HG02571 (cell line): ENCODE measurements at regions not wholly inside any gene's neighbourhood (a gene's known extent, or its start where the extent isn't known, plus 50 kb on each side); places are given as distances from the start of the nearest gene placed in this dataset.
"Not testable (repeated sequence)": the region's sequence is repeated elsewhere in the genome, so short reads cannot be mapped to it uniquely, and the experiment has no call there.

Experiments
- ATAC-seq: cut with Tn5 transposase; IDR thresholded peaks from one replicate; pipeline ENCODE4 v1.9.1; 2021; ENCODE audit warnings: mild to moderate bottlenecking, moderate library complexity; ENCODE audit not compliant: unreplicated experiment

DNA sequence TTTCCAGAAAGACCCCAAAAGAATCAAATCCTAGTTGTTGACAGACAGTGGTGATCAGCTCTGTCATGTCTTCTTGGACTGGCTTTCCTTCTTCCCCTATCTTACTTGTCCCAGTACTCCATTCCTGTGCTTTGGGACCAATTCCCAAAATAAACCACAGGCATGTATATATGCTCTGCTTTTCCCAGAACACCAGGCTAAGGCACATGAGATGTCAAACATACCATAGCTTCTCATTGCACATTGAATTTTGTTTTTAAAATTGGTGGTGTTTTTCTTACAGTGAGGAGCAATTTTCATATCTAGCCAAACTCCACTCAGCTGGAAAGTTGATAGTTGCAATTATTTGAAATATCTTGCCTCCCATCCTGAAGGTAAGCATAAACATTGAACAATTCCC lies 88.9 kb upstream of the RGPD4 start:
- no peak for ATAC-seq

DNA sequence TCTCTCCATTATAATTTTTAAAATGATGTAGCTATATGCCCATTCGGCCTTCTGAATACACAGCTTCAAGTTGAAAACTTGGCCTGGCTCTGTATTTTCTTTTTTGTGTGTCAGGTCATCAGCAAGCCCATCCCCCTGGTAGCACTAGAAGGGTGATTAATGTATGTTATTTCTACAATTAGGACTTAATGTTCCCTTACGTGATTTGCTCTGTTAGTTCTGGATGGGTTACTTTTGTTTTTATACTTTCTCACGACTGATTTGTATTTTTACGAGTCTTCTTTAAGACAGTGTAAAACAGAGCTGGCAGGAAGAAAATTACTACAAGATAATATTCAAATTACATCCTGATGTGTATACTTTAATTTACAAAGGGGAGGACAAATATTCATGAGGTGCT lies 88.4 kb upstream of the RGPD4 start:
- no peak for ATAC-seq

DNA sequence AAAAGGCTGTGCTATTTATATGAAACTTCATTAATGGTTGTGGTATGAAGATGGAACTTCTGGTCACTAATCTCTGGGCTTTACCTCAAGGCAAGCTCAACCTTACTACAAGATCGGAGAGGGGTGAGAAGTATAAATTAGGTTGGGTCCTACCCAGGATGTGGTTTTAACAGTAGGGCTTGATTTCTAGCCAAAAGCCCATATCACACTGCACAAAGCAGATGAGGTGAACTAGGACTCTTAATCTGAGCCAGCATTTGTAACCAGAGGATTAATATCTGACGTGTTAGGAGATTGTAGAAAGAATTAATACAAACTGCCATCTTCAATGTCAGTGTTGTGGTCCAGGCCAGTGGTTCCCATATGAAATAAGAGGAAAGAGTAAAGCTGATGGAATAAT lies 86.4 kb upstream of the RGPD4 start:
- no peak for ATAC-seq

DNA sequence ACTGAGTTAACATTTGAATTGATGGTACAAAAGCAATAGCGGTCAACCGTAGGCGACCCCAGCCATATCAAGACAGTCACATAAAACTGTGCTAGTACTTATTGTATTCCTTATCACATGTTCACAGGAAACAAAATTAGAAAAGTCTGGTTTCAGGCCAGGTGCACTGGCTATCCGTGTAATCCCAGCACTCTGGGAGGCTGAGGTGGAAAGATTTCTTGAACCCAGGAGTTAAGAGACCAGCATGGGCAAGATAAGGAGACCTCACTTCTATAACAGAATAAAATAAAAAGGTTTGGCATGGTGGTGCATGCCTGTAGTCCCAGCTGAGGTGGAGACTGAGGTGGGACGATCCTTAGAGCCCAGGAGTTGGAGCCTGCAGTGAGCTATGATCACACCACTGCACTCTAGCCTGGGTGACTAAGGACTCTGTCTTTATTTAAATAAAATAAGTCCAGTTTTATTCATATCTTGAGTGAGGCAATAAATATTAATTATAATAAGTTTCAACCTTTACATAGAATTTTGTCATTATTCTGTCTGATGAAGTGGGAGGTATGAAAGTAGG lies 84.1 kb upstream of the RGPD4 start:
- ATAC-seq, result no peak

DNA sequence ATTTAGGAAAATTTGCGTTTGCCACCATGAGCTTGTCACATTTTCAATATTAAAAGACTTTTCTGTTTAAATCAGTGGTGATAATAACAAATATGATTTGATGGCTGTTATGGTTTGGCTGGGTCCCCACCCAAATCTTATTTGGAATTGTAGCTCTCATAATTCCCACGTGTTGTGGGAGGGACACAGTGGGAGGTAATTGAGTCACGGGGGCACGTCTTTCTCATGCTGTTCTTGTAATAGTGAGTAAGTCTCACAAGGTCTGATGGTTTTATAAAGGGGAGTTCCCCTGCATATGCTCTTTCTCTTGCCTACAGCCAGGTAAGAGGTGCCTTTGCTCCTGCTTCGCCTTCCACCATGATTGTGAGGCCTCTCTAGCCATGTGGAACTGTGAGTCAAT lies 83.4 kb upstream of the RGPD4 start:
- ATAC-seq, result no peak

DNA sequence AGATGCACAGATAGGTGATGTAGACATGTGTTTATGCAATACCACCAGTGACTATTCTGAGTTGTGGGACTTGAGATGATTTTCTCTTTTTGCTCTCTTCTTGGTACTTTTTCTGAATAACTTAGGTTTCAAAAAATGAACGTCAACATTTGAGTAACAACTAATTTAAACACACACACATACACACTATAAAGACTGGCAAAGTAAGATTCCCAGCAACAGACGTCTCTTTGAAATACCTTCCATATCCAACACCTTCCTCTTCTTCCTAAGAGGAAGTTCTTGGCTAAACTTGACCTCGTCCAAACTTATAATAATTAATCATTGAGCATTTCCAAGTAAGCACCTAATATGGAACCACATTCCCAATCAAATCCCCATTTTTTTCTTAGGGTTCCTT lies 81.6 kb upstream of the RGPD4 start:
- no peak for ATAC-seq

DNA sequence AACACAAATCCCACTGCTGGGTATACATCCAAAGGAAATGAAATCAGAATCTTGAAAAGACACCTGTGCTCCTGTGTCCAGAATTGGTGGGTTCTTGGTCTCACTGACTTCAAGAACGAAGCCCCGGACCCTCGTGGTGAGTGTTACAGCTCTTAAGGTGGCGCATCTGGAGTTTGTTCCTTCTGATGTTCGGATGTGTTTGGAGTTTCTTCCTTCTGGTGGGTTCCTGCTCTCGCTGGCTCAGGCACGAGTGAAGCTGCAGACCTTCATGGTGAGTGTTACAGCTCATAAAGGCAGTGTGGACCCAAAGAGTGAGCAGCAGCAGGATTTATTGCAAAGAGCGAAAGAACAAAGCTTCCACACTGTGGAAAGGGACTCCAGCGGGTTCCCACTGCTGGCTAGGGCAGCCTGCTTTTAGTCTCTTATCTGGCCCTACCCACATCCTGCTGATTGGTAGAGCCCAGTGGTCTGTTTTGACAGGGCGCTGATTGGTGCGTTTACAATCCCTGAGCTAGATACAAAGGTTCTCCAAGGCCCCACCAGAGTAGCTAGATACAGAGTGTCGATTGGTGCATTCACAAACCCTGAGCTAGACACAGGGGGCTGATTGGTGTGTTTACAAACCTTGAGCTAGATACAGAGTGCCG lies 80.0 kb upstream of the RGPD4 start:
- ATAC-seq, result not testable (repeated sequence)

DNA sequence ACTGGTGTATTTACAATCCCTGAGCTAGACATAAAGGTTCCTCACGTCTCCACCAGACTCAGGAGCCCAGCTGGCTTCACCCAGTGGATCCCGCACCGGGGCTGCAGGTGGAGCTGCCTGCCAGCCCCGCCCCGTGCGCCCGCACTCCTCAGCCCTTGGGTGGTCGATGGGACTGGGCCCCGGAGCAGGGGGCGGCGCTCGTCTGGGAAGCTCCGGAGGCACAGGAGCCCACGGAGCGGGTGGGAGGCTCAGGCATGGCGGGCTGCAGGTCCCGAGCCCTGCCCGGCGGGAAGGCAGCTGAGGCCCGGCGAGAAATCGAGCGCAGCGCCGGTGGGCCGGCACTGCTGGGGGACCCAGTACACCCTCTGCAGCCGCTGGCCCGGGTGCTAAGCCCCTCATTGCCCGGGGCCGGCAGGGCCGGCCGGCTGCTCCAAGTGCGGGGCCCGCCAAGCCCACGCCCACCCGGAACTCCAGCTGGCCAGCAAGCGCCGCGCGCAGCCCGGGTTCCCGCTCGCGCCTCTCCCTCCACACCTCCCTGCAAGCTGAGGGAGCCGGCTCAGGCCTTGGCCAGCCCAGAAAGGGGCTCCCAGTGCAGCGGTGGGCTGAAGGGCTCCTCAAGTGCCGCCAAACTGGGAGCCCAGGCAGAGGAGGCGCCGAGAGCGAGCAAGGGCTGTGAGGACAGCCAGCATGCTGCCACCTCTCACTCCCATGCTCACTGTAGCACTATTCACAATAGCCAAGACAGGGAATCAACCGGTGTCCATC lies 79.3 kb upstream of the RGPD4 start:
- ATAC-seq, result not testable (repeated sequence)

DNA sequence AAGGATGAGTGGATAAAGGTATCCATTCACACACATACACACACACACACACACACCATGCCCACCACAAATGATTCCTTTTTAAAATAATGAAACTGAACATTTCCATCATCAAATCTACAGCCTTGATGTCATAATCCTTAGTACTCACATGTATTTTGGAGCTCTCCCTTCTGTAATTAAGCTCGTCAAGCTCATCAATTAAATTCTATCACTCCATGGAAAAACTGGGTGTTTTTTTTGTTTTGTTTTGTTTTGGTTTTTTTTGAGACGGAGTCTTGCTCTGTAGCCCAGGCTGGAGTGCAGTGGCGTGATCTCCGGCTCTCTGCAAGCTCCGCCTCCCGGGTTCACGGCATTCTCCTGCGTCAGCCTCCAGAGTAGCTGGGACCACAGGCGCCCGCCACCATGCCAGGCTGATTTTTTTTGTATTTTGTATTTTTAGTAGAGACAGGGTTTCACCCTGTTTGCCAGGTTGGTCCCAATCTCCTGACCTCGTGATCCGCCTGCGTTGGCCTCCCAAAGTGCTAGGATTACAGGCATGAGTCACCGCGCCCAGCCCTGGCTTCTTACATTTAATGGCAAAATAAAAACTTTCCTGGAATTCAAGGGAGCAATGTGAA lies 78.6 kb upstream of the RGPD4 start:
- ATAC-seq, result no peak

DNA sequence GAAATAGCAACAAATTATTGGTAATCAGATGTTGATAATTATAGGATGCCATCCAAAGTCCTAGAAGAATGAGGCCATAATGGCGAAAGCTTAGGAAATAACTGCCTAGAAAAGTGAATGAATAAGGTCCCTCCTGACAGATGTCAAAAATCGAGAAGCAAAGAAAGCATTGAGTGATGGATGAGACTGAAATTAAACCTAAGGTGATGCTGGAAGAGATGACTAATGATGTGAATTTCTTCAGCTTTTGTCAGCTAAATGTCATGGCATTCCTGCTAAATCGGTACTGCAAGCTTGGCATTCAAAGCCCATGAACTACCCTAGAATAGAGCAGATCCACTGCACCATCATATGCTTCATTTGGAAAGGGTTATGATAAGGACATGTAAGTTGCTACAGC lies 74.8 kb upstream of the RGPD4 start:
- no peak for ATAC-seq

DNA sequence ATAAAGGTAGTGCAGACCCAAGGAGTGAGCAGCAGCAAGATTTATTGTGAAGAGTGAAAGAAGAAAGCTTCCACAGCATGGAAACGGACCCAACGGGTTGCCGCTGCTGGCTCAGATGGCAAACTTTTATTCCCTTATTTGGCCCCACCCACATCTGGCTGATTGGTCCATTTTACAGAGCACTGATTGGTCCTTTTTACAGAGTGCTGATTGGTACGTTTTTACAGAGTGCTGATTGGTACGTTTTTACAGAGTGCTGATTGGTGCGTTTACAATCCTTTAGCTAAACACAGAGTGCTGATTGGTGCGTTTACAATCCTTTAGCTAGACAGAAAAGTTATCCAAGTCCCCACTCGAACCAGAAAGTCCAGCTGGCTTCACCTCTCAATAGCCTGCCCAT lies 72.9 kb upstream of the RGPD4 start:
- ATAC-seq, result not testable (repeated sequence)

DNA sequence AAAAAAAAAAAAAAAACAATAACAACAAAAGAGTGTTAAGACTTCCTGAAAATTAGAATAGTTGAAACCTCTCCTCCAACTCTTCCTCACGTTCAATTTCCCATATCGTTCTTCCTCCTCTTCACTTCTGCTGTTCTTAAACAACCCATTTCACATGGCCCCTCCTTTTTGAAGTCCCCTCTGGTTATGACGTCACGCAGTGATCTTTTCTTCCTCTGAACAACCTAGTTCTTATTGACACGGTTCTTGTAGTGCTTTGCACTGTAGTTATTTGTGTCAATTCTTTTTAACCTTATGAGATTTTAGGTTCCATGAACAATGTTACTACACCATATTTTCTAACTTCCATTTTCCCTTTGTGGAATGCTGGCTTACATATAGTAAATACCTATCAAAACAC lies 69.5 kb upstream of the RGPD4 start:
- ATAC-seq, result no peak

DNA sequence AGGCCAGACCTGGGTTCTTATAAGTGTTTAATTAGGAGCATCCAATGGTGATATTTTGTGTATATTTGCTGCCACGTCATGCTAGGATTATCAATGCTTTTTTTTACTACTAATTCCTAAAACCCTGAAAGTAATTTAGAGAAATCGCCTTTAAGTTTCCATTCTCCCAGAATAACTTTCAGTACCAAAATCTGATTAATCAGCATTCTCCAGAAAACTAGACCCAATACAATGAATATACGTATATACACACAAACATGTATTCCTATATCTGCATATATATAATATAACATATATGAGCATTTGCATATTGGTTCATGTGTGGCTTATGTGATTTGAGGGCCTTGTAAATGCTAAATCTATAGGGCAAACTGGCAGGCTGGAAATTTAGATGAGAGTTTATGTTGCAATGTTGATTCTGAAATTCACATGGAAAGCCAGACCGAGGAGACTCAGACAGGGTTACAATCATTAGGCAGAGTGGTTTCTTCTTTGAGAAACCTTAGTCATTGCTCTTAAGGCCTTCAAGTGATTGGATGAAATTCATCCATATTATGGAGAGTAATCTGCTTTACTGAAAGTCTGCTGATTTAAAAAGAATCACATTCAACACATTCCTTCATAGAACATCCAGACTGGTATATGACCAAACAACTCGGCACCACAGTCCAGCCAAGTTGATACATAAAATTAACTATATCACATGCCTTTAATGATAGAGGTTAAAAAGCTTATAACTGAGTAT lies 65.9 kb upstream of the RGPD4 start:
- ATAC-seq, result no peak

DNA sequence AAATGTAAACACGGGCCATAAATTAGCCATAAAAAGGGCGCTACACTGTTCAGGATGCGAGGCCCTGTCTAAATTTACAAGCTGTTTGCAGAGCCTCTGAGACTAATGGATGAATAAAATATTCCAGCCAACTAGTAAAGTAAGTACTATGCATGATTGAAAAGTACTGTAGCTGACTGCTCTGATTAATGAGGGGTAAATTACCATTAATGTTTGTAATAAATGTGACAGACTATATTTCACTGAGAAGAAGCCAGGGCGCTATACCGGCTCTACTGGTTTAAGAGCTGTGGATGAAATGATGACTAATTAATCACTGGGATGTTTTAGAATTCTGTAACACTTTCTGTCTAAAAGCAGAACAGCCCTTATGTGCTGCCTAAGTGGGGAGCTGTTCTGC lies 54.3 kb upstream of the RGPD4 start:
- ATAC-seq, result no peak

DNA sequence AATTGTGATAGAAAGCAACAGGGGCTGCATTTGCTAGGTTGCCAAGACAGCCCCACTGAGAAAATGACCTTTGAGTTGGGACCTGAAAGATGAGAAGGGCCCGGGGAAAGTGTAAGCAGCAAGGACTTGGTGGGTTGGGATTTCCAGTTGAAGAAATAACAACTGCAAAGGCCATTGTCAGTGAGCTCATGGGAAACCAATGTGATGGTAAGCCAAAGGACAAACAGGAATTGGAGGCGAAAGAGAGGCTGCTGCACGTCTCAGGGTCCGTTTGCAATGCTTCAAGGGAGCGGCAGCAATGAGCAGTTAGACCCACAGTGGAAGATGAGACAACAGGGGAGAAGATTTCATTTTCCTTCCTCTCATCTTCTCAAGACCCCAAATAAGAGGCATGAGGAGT lies 51.5 kb upstream of the RGPD4 start:
- ATAC-seq, result no peak

DNA sequence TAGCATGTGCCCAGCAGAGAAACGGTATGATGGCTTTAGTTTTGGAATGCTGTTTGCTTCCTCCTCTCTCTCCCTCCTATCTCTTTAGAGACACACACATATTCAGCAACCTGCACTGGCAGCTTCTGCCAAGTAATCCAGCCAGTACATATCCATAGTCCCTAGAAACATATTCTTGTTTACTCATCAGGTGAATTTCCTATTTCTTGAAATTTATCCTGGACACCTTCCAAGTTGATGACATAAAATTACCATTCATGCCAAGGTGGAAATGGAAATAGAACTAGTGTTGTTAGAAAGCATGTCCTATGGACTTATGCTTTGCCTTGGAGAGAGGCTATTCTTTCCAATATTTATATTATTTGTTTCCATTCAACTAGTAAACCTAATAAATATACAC lies 50.9 kb upstream of the RGPD4 start:
- ATAC-seq, result no peak

DNA sequence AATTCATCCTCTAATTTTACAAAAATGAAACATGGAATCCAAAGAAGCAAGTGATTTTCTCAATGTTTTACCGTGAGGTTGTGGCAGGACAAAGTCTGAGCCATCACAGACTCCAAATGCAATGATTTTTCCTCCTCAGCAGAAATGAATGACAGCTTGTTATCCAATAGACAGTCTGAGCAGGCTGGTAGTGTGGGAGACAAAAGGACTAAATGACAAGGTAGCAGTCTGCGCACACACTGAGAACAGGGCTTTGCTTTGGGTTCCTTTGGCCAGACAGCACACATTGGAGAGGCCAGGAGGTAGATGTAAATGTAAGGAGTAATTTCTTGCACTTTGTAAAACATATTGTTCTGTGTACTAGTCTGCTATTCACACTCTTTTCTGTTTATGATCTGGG lies 50.3 kb upstream of the RGPD4 start:
- no peak for ATAC-seq
